Esophagus squamous epithelium (tissue), 4 donors: ENCODE measurements at regions not wholly inside any gene's neighbourhood (a gene's known extent, or its start where the extent isn't known, plus 50 kb on each side); places are given as distances from the start of the nearest gene placed in this dataset.

Experiments
- CTCF ChIP-seq, 6 experiments: fragments of 450-650 bp in 4 of 6; fragments of 200-600 bp in 2 of 6; sonication (generic) in 2 of 6; IDR thresholded peaks; one replicate each; pipeline ENCODE4 v1.5.1; 2016 to 2019; ENCODE audit warnings: antibody characterized with exemption in 6 of 6, mild to moderate bottlenecking in 4 of 6, moderate library complexity in 4 of 6
- POLR2A ChIP-seq, 4 donors: fragments of 450-650 bp; IDR thresholded peaks; one replicate each; pipeline ENCODE4 v1.6.1; 2017; ENCODE audit warnings: antibody characterized with exemption in 4 of 4, mild to moderate bottlenecking in 4 of 4, moderate library complexity in 3 of 4

DNA sequence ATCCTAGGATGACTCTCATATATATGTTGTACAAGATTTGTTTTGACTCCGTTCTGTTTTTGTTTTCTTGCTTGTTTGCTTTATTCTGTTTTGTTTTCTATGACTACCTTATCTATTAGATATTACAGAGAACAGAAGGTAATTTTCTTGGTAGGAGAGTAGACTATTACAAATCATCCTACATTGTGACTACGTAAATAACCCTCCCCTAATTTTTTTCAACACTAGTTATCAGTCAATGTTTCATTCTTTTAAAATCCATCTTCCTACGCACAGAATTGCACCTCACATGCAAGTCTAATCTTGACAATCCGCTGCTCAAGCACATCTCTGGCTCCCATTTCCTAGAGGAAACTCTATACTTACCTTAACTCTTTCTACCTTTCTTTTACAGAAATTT is 792.3 kb upstream of the PIK3C3 start:
- TF ChIP-seq CTCF (IDR thresholded peaks at IDR 0.05) (no peak), POLR2A (IDR thresholded peaks at IDR 0.05) (no peak)
